Osteocyte (in vitro differentiated cells): ENCODE measurements at regions not wholly inside any gene's neighbourhood (a gene's known extent, or its start where the extent isn't known, plus 50 kb on each side); places are given as distances from the start of the nearest gene placed in this dataset.

Source experiments
- DNase-seq: peaks from one replicate; pipeline ENCODE4 v3.0.0; 2021; ENCODE audit warnings: mixed read lengths; ENCODE audit not compliant: unreplicated experiment; ENCODE audit errors: extremely low spot score
- H3K27ac Mint-ChIP-seq: one replicate; pipeline ENCODE4 v1.8.0; 2021; ENCODE audit warnings: mild to moderate bottlenecking, mixed read lengths; ENCODE audit not compliant: unreplicated experiment
- H3K27me3 Mint-ChIP-seq: one replicate; pipeline ENCODE4 v1.8.0; 2021; ENCODE audit warnings: mixed read lengths; ENCODE audit not compliant: unreplicated experiment
- H3K36me3 Mint-ChIP-seq: one replicate; pipeline ENCODE4 v1.8.0; 2021; ENCODE audit warnings: mixed read lengths; ENCODE audit not compliant: unreplicated experiment
- H3K4me1 Mint-ChIP-seq: one replicate; pipeline ENCODE4 v1.8.0; 2021; ENCODE audit warnings: mixed read lengths; ENCODE audit not compliant: unreplicated experiment
- H3K4me3 Mint-ChIP-seq: one replicate; pipeline ENCODE4 v1.8.0; 2021; ENCODE audit warnings: mild to moderate bottlenecking, moderate library complexity, mixed read lengths; ENCODE audit not compliant: unreplicated experiment
- H3K9me3 Mint-ChIP-seq: one replicate; pipeline ENCODE4 v1.8.0; 2021; ENCODE audit warnings: mixed read lengths; ENCODE audit not compliant: unreplicated experiment
- CTCF ChIP-seq: fragments of 200-600 bp; sonication (generic); IDR thresholded peaks from 2 replicates; pipeline ENCODE4 v1.5.0; 2021; ENCODE audit warnings: antibody characterized with exemption, mild to moderate bottlenecking, moderate library complexity

- H3K4me3 Mint-ChIP-seq, result no peak overlapping the region
- H3K36me3 Mint-ChIP-seq, result peaks cover 3% of the 10 kb centered on the region
- no peak for DNase-seq
- H3K4me1 Mint-ChIP-seq, result peaks cover 43% of the 10 kb centered on the region
- H3K9me3 Mint-ChIP-seq, result peaks cover 4% of the 10 kb centered on the region
- no peak for TF ChIP-seq CTCF
- no peaks in the 10 kb centered on the region for H3K27me3 Mint-ChIP-seq
- peak overlapping the region; percentile 29 for H3K27ac Mint-ChIP-seq
Observed at GRCh38 chr3:115399750-115400149, 223.6 kb upstream of the GAP43 start.

- H3K27me3 Mint-ChIP-seq, result no peaks in the 10 kb centered on the region
- H3K4me1 Mint-ChIP-seq, result peaks cover 58% of the 10 kb centered on the region
- H3K4me3 Mint-ChIP-seq, result peak overlapping the region; percentile 31
- no peak for TF ChIP-seq CTCF
- DNase-seq, result no peak
- H3K27ac Mint-ChIP-seq, result peak overlapping the region; percentile 97
- peaks cover 3% of the 10 kb centered on the region for H3K36me3 Mint-ChIP-seq
- peaks cover 4% of the 10 kb centered on the region for H3K9me3 Mint-ChIP-seq
Observed at GRCh38 chr3:115401298-115401697, 222.0 kb upstream of the GAP43 start.

- no peak for DNase-seq
- Mint-ChIP-seq H3K36me3 (peaks cover 3% of the 10 kb centered on the region), H3K9me3 (peaks cover 4% of the 10 kb centered on the region), H3K4me3 (no peak overlapping the region), H3K4me1 (peaks cover 58% of the 10 kb centered on the region), H3K27ac (peak overlapping the region; percentile 97), H3K27me3 (no peaks in the 10 kb centered on the region)
- no peak for TF ChIP-seq CTCF
Observed at GRCh38 chr3:115401851-115402501, 221.3 kb upstream of the GAP43 start.

GRCh38 chr3:115402651-115403050, 220.7 kb upstream of the GAP43 start:
- Mint-ChIP-seq H3K4me3 (no peak overlapping the region), H3K36me3 (peaks cover 3% of the 10 kb centered on the region), H3K4me1 (peaks cover 58% of the 10 kb centered on the region), H3K27ac (peak overlapping the region; percentile 97), H3K9me3 (peaks cover 4% of the 10 kb centered on the region), H3K27me3 (no peaks in the 10 kb centered on the region)
- TF ChIP-seq CTCF, result no peak
- DNase-seq, result no peak

- H3K27ac Mint-ChIP-seq, result peak overlapping the region; percentile 23
- peaks cover 3% of the 10 kb centered on the region for H3K36me3 Mint-ChIP-seq
- H3K9me3 Mint-ChIP-seq, result peaks cover 4% of the 10 kb centered on the region
- peaks cover 58% of the 10 kb centered on the region for H3K4me1 Mint-ChIP-seq
- no peak overlapping the region for H3K4me3 Mint-ChIP-seq
- no peaks in the 10 kb centered on the region for H3K27me3 Mint-ChIP-seq
- TF ChIP-seq CTCF, result no peak
- no peak for DNase-seq
Observed at GRCh38 chr3:115403786-115404185, 219.5 kb upstream of the GAP43 start.
